ENCODE measurements at regions not wholly inside any gene's neighbourhood (a gene's known extent, or its start where the extent isn't known, plus 50 kb on each side); places are given as distances from the start of the nearest gene placed in this dataset.

GRCh38 chr6:163728442-163729126 lies 314.1 kb downstream of the QKI start:
- no peak for DNase-seq (ENCODE audit: low read depth)
- no peaks in the 10 kb centered on the region for H3K79me2 ChIP-seq (ENCODE audit: insufficient read depth, low read length)
- Mint-ChIP-seq H3K4me1 (ENCODE audit: low read depth, unreplicated experiment) (peaks cover 3% of the 10 kb centered on the region), H3K27ac (ENCODE audit: unreplicated experiment) (no peak overlapping the region), H3K4me3 (ENCODE audit: unreplicated experiment) (no peak overlapping the region), H3K9me3 (ENCODE audit: unreplicated experiment) (no peaks in the 10 kb centered on the region), H3K36me3 (ENCODE audit: low read depth, unreplicated experiment) (no peaks in the 10 kb centered on the region), H3K27me3 (ENCODE audit: low read depth, unreplicated experiment) (peaks cover 4% of the 10 kb centered on the region)
- no peaks in the 10 kb centered on the region for H3K27me3 ChIP-seq (ENCODE audit: insufficient read depth, low read length)
- H3K9me3 ChIP-seq (ENCODE audit: insufficient read depth, low read depth, low read length) = no peaks in the 10 kb centered on the region
- H3K27ac ChIP-seq (ENCODE audit: low read depth, low read length) = no peak overlapping the region
- no peaks in the 10 kb centered on the region for H3K4me1 ChIP-seq (ENCODE audit: insufficient read depth, low read length)
- H3K9ac ChIP-seq (ENCODE audit: low read length) = no peak overlapping the region
- no peak overlapping the region for H3K4me3 ChIP-seq (ENCODE audit: insufficient read depth, low read depth, low read length)
- H4K20me1 ChIP-seq (ENCODE audit: insufficient read depth, low read length) = no peaks in the 10 kb centered on the region
- no peaks in the 10 kb centered on the region for H3K36me3 ChIP-seq (ENCODE audit: insufficient read depth, low read length)
- H2AFZ ChIP-seq (ENCODE audit: low read depth, low read length) = no peak overlapping the region
- TF ChIP-seq EZH2 (IDR thresholded peaks at IDR 0.05; ENCODE audit: insufficient read depth, low read length) = no peak
- FAIRE-seq = no peak
- H3K4me2 ChIP-seq (ENCODE audit: low read length) = no peak overlapping the region

- no peak overlapping the region for H2AFZ ChIP-seq (ENCODE audit: low read depth, low read length)
- DNase-seq (ENCODE audit: low read depth) (no peak), FAIRE-seq (no peak)
- peaks cover 4% of the 10 kb centered on the region for H3K4me1 Mint-ChIP-seq (ENCODE audit: low read depth, unreplicated experiment)
- H3K36me3 Mint-ChIP-seq (ENCODE audit: low read depth, unreplicated experiment) = no peaks in the 10 kb centered on the region
- H3K27me3 Mint-ChIP-seq (ENCODE audit: low read depth, unreplicated experiment) = peaks cover 4% of the 10 kb centered on the region
- H3K79me2 ChIP-seq (ENCODE audit: insufficient read depth, low read length) = no peaks in the 10 kb centered on the region
- no peak for TF ChIP-seq CTCF (IDR thresholded peaks at IDR 0.05; ENCODE audit: insufficient read depth, low read depth, low read length)
- TF ChIP-seq EZH2 (IDR thresholded peaks at IDR 0.05; ENCODE audit: insufficient read depth, low read length) = no peak
- H3K27ac ChIP-seq (ENCODE audit: low read depth, low read length) = no peak overlapping the region
- no peaks in the 10 kb centered on the region for H3K9me3 ChIP-seq (ENCODE audit: insufficient read depth, low read depth, low read length)
- H3K9me3 Mint-ChIP-seq (ENCODE audit: unreplicated experiment) = no peaks in the 10 kb centered on the region
- no peak overlapping the region for H3K4me3 Mint-ChIP-seq (ENCODE audit: unreplicated experiment)
- H3K4me1 ChIP-seq (ENCODE audit: insufficient read depth, low read length) = no peaks in the 10 kb centered on the region
- no peaks in the 10 kb centered on the region for H4K20me1 ChIP-seq (ENCODE audit: insufficient read depth, low read length)
- no peaks in the 10 kb centered on the region for H3K36me3 ChIP-seq (ENCODE audit: insufficient read depth, low read length)
- no peak overlapping the region for H3K4me3 ChIP-seq (ENCODE audit: insufficient read depth, low read depth, low read length)
- H3K27ac Mint-ChIP-seq (ENCODE audit: unreplicated experiment) = no peak overlapping the region
- H3K27me3 ChIP-seq (ENCODE audit: insufficient read depth, low read length) = no peaks in the 10 kb centered on the region
- H3K9ac ChIP-seq (ENCODE audit: low read length) = no peak overlapping the region
- no peak overlapping the region for H3K4me2 ChIP-seq (ENCODE audit: low read length)
Observed at GRCh38 chr6:163726037-163726695, 311.6 kb downstream of the QKI start.

GRCh38 chr6:163725008-163725941 lies 310.8 kb downstream of the QKI start:
- no peak overlapping the region for H3K4me3 ChIP-seq (ENCODE audit: insufficient read depth, low read depth, low read length)

More at GRCh38 chr6:163725008-163725941, 310.8 kb downstream of the QKI start:
- DNase-seq (ENCODE audit: low read depth) (no peak), FAIRE-seq (no peak)
- H3K9ac ChIP-seq (ENCODE audit: low read length) = no peak overlapping the region
- Mint-ChIP-seq H3K36me3 (ENCODE audit: low read depth, unreplicated experiment) (no peaks in the 10 kb centered on the region), H3K27ac (ENCODE audit: unreplicated experiment) (no peak overlapping the region), H3K4me1 (ENCODE audit: low read depth, unreplicated experiment) (peaks cover 5% of the 10 kb centered on the region), H3K4me3 (ENCODE audit: unreplicated experiment) (no peak overlapping the region), H3K9me3 (ENCODE audit: unreplicated experiment) (no peaks in the 10 kb centered on the region), H3K27me3 (ENCODE audit: low read depth, unreplicated experiment) (peaks cover 4% of the 10 kb centered on the region)
- H3K4me1 ChIP-seq (ENCODE audit: insufficient read depth, low read length) = no peaks in the 10 kb centered on the region
- H2AFZ ChIP-seq (ENCODE audit: low read depth, low read length) = peak overlapping the region; percentile 26
- H3K79me2 ChIP-seq (ENCODE audit: insufficient read depth, low read length) = no peaks in the 10 kb centered on the region
- H3K27me3 ChIP-seq (ENCODE audit: insufficient read depth, low read length) = no peaks in the 10 kb centered on the region
- no peak overlapping the region for H3K4me2 ChIP-seq (ENCODE audit: low read length)
- no peak overlapping the region for H3K27ac ChIP-seq (ENCODE audit: low read depth, low read length)
- no peaks in the 10 kb centered on the region for H3K9me3 ChIP-seq (ENCODE audit: insufficient read depth, low read depth, low read length)
- no peaks in the 10 kb centered on the region for H3K36me3 ChIP-seq (ENCODE audit: insufficient read depth, low read length)
- H4K20me1 ChIP-seq (ENCODE audit: insufficient read depth, low read length) = no peaks in the 10 kb centered on the region
- TF ChIP-seq CTCF (IDR thresholded peaks at IDR 0.05; ENCODE audit: insufficient read depth, low read depth, low read length) (no peak), EZH2 (IDR thresholded peaks at IDR 0.05; ENCODE audit: insufficient read depth, low read length) (no peak)
